ENCODE measurements at regions not wholly inside any gene's neighbourhood (a gene's known extent, or its start where the extent isn't known, plus 50 kb on each side); places are given as distances from the start of the nearest gene placed in this dataset.
A peak's percentile ranks its signal among the peaks of the same experiment; 100 is the strongest.

- no peak for DNase-seq (ENCODE audit: low read depth in 2 of 2)
Measured at GRCh38 chrY:12559007-12559406, 142.0 kb upstream of the USP9Y start.

GRCh38 chrY:12576278-12576677, 124.8 kb upstream of the USP9Y start:
- no peak for DNase-seq (ENCODE audit: low read depth in 2 of 2)

GRCh38 chrY:12593532-12594216, 107.4 kb upstream of the USP9Y start:
- DNase-seq (ENCODE audit: low read depth in 2 of 2), result peak in 1 of 2 donors; percentile 15

- DNase-seq (ENCODE audit: low read depth in 2 of 2), result no peak
Measured at GRCh38 chrY:12598783-12599182, 102.2 kb upstream of the USP9Y start.

- DNase-seq (ENCODE audit: low read depth in 2 of 2), result no peak
Measured at GRCh38 chrY:12605426-12605825, 95.6 kb upstream of the USP9Y start.

GRCh38 chrY:12610861-12611260, 90.2 kb upstream of the USP9Y start:
- no peak for DNase-seq (ENCODE audit: low read depth in 2 of 2)

GRCh38 chrY:12615733-12616446, 85.1 kb upstream of the USP9Y start:
- DNase-seq (ENCODE audit: low read depth in 2 of 2), result no peak

- no peak for DNase-seq (ENCODE audit: low read depth in 2 of 2)
Measured at GRCh38 chrY:12621454-12622081, 79.5 kb upstream of the USP9Y start.

- no peak for DNase-seq (ENCODE audit: low read depth in 2 of 2)
Measured at GRCh38 chrY:12623204-12623603, 77.8 kb upstream of the USP9Y start.

- no peak for DNase-seq (ENCODE audit: low read depth in 2 of 2)
Measured at GRCh38 chrY:12642986-12643385, 58.0 kb upstream of the USP9Y start.

- no peak for DNase-seq (ENCODE audit: low read depth in 2 of 2)
Measured at GRCh38 chrY:12643693-12644348, 57.2 kb upstream of the USP9Y start.

GRCh38 chrY:12651095-12651494, 49.9 kb upstream of the USP9Y start:
- DNase-seq (ENCODE audit: low read depth in 2 of 2), result no peak

Measured in stimulated activated CD8-positive, alpha-beta memory T cell treated with anti-CD3 and anti-CD28 coated beads, Interleukin-7, amount 100 ng/mL, for 4 hours (primary cell).